GM12878 (cell line): ENCODE measurements at regions not wholly inside any gene's neighbourhood (a gene's known extent, or its start where the extent isn't known, plus 50 kb on each side); places are given as distances from the start of the nearest gene placed in this dataset.

ENCODE experiments used
- ATAC-seq: fragments of 200-7000 bp; cut with Tn5 transposase; 3 replicates; pipeline ENCODE4 v1.9.1; 2020; ENCODE audit warnings: mild to moderate bottlenecking, moderate library complexity
- BruUV-seq: library from RNA; stranded (reverse); fragments of 400-500 nt; replicated peaks from 2 replicates; lab custom pipeline; 2021; lab: Mats Ljungman, UMichigan
- CTCF ChIA-PET: fragments of 300-600 bp; sonication (Branson Sonifier 250); formaldehyde crosslinking; extraction: SDS; loops from one replicate; lab custom pipeline; 2021; ENCODE audit warnings: inconsistent platforms; lab: Yijun Ruan, JAX
- POLR2A ChIA-PET: fragments of 350-600 bp; formaldehyde crosslinking; extraction: SDS; loops from one replicate; lab custom pipeline; 2021; ENCODE audit warnings: inconsistent platforms; lab: Charles Lee
- RAD21 ChIA-PET: fragments of 300-600 bp; sonication (Branson Sonifier 250); formaldehyde crosslinking; loops from one replicate; lab custom pipeline; 2023; ENCODE audit warnings: antibody characterized with exemption; ENCODE audit not compliant: unreplicated experiment; lab: Charles Lee
- SMC1A ChIA-PET: fragments of 300-600 bp; sonication (Branson Sonifier 250); formaldehyde crosslinking; loops from one replicate; lab custom pipeline; 2023; ENCODE audit not compliant: unreplicated experiment, uncharacterized antibody; lab: Charles Lee
- DNase-seq: peaks from one replicate; pipeline ENCODE4 v3.0.0-alpha.2; 2011; ENCODE audit warnings: low read depth, low spot score
- FAIRE-seq: peaks from 3 replicates; lab custom pipeline; 2011; peaks lifted over from hg19 to GRCh38; lab: Jason Lieb, UNC
- H2AFZ ChIP-seq: 2 replicates; pipeline ENCODE4 v1.6.0; 2011; ENCODE audit warnings: low read depth, low read length, control low read depth; ENCODE audit not compliant: control insufficient read depth
- H3K27ac ChIP-seq: 2 replicates; pipeline ENCODE4 v1.5.1; 2011; ENCODE audit warnings: control low read depth; ENCODE audit not compliant: control insufficient read depth, insufficient read depth
- H3K27me3 ChIP-seq, 2 experiments: replicated peaks in 1 of 2; 2 replicates each; pipeline versions ENCODE4 v1.6.0 to v1.6.1; 2011; ENCODE audit warnings: low read length in 1 of 2; ENCODE audit not compliant: control insufficient read depth in 2 of 2, insufficient read depth in 2 of 2
- H3K36me3 ChIP-seq, 2 experiments: 2 replicates each; pipeline ENCODE4 v1.5.1; 2011; ENCODE audit warnings: low read length in 1 of 2; ENCODE audit not compliant: control insufficient read depth in 2 of 2, insufficient read depth in 2 of 2
- H3K4me1 ChIP-seq: 2 replicates; pipeline ENCODE4 v1.6.1; 2011; ENCODE audit warnings: mild to moderate bottlenecking, low read length, moderate library complexity, mixed read lengths; ENCODE audit not compliant: control insufficient read depth, insufficient read depth
- H3K4me2 ChIP-seq: 2 replicates; pipeline ENCODE4 v1.6.0; 2011; ENCODE audit warnings: control low read depth; ENCODE audit not compliant: control insufficient read depth, insufficient read depth
- H3K4me3 ChIP-seq: fragments of 200-600 bp; sonication (generic); 2 replicates; pipeline ENCODE4 v1.5.1; 2016
- H3K79me2 ChIP-seq: 2 replicates; pipeline ENCODE4 v1.6.0; 2011; ENCODE audit warnings: low read length; ENCODE audit not compliant: control insufficient read depth, insufficient read depth
- H3K9ac ChIP-seq: 2 replicates; pipeline ENCODE4 v1.8.0; 2011; ENCODE audit warnings: low read length, control low read depth, mixed read lengths; ENCODE audit not compliant: control insufficient read depth, insufficient read depth
- H3K9me3 ChIP-seq: replicated peaks from 3 replicates; pipeline ENCODE4 v1.5.1; 2011; ENCODE audit warnings: mild to moderate bottlenecking, low read length; ENCODE audit not compliant: control insufficient read depth, insufficient read depth
- H4K20me1 ChIP-seq: 2 replicates; pipeline ENCODE4 v1.6.0; 2011; ENCODE audit not compliant: control insufficient read depth, insufficient read depth
- CREM ChIP-seq: IDR thresholded peaks from 2 replicates; pipeline ENCODE4 v1.6.1; 2014; ENCODE audit warnings: antibody characterized with exemption, low read depth
- E2F8 ChIP-seq: fragments of 450-650 bp; IDR thresholded peaks from 2 replicates; pipeline ENCODE4 v1.6.1; 2018; ENCODE audit warnings: mild to moderate bottlenecking, low read depth, moderate library complexity; ENCODE audit not compliant: partially characterized antibody
- MAX ChIP-seq: IDR thresholded peaks from 2 replicates; pipeline ENCODE4 v1.6.1; 2012; ENCODE audit warnings: low read depth, low read length, improper control_type of control experiment
- PAX5 ChIP-seq: IDR thresholded peaks from 2 replicates; pipeline ENCODE4 v1.6.1; 2011; ENCODE audit warnings: low read depth, low read length, borderline replicate concordance
- WGBS: methylation state at CpG from one replicate; pipeline ENCODE4 v1.1.6; 2016; ENCODE audit warnings: low lambda C conversion rate; ENCODE audit not compliant: insufficient replicate concordance, insufficient coverage; ENCODE audit errors: missing lambda C conversion rate; 5-methylcytosine and 5-hydroxymethylcytosine counted together
- in situ Hi-C: fragments of 300-500 bp; cut with MboI; formaldehyde crosslinking; loops from 9 replicates; pipeline ENCODE4 v1.14.3; 2018; ENCODE audit warnings: mixed read lengths
- intact Hi-C: fragments of 100-400 bp; cut with micrococcal nuclease; formaldehyde crosslinking; loops from one replicate; pipeline ENCODE4 v1.14.2; 2022; ENCODE audit not compliant: unreplicated experiment

GRCh38 chr17:73855720-73856333 lies 211.6 kb upstream of the SDK2 start:
- Histone ChIP-seq H3K4me2 (no peak overlapping the region), H3K9me3 (no peaks in the 10 kb centered on the region; the same call in 2 of the 3 replicates), H3K36me3 (no peaks in the 10 kb centered on the region), H3K79me2 (no peaks in the 10 kb centered on the region), H3K9ac (no peak overlapping the region), H2AFZ (no peak overlapping the region), H3K4me3 (no peak overlapping the region), H3K27me3 (no peaks in the 10 kb centered on the region), H3K4me1 (no peaks in the 10 kb centered on the region), H3K27ac (no peak overlapping the region), H4K20me1 (no peaks in the 10 kb centered on the region)
- no peak for DNase-seq
- 23% methylated on average over 15 of the region's 15 CpGs for WGBS
- TF ChIP-seq E2F8: no peak
- no peak for TF ChIP-seq MAX
- TF ChIP-seq PAX5: no peak
- no peak for TF ChIP-seq CREM
- ATAC-seq: no peak
- BruUV-seq: no TSS peak
- intact Hi-C loops: no loop called here
- ChIA-PET CTCF (no interaction called here), POLR2A (no interaction called here), SMC1A (no interaction called here), RAD21 (no interaction called here)
- in situ Hi-C loops: no loop called here
- no peak for FAIRE-seq
